HepG2 (cell line): ENCODE measurements at regions not wholly inside any gene's neighbourhood (a gene's known extent, or its start where the extent isn't known, plus 50 kb on each side); places are given as distances from the start of the nearest gene placed in this dataset.

ENCODE experiments used
- ATAC-seq: fragments of 200-7000 bp; cut with Tn5 transposase; 3 replicates; pipeline ENCODE4 v1.9.1; 2020; ENCODE audit warnings: mild to moderate bottlenecking, moderate library complexity
- BruUV-seq: library from RNA; stranded (reverse); fragments of 400-500 nt; replicated peaks from 2 replicates; lab custom pipeline; 2021; lab: Mats Ljungman, UMichigan
- CTCF ChIA-PET: fragments of 300-600 bp; formaldehyde crosslinking; extraction: SDS; loops from one replicate; lab custom pipeline; 2021; ENCODE audit warnings: low total read pairs, inconsistent platforms, low intra/inter-chr PET ratio; lab: Yijun Ruan, JAX
- POLR2A ChIA-PET: fragments of 350-600 bp; sonication (Branson Sonifier 250); formaldehyde crosslinking; loops from one replicate; lab custom pipeline; 2020; ENCODE audit warnings: antibody characterized with exemption, inconsistent platforms; lab: Yijun Ruan, JAX
- DNase-seq: peaks from one replicate; pipeline ENCODE4 v3.0.0-alpha.2; 2015; ENCODE audit warnings: low spot score
- FAIRE-seq: peaks from 3 replicates; lab custom pipeline; 2011; peaks lifted over from hg19 to GRCh38; lab: Jason Lieb, UNC
- H2AFZ ChIP-seq: one replicate; pipeline ENCODE4 v1.6.1; 2011; ENCODE audit warnings: low read length, inconsistent platforms
- H3K27ac ChIP-seq: fragments of 300-600 bp; 3 replicates; pipeline ENCODE4 v1.8.0; 2011; ENCODE audit warnings: mixed run types, mild to moderate bottlenecking, mixed read lengths, low read length, inconsistent platforms; ENCODE audit not compliant: insufficient read depth; ENCODE audit errors: extremely low read length
- H3K27me3 ChIP-seq, 2 experiments: fragments of 200-600 bp in 1 of 2; 2 replicates in 1 of 2; 3 replicates in 1 of 2; pipeline versions ENCODE4 v1.6.0 to v1.8.0; 2011; ENCODE audit warnings: low read length in 2 of 2, mild to moderate bottlenecking in 2 of 2, moderate library complexity in 2 of 2, inconsistent platforms in 1 of 2; ENCODE audit not compliant: insufficient read depth in 2 of 2, control insufficient read depth in 1 of 2
- H3K36me3 ChIP-seq, 2 experiments: fragments of 200-600 bp in 1 of 2; replicated peaks in 1 of 2; 2 replicates in 1 of 2; 3 replicates in 1 of 2; pipeline versions ENCODE4 v1.5.1 to v1.8.0; 2011; ENCODE audit warnings: low read length in 2 of 2, inconsistent platforms in 1 of 2; ENCODE audit not compliant: insufficient read depth in 2 of 2, control insufficient read depth in 1 of 2
- H3K4me1 ChIP-seq: 2 replicates; pipeline ENCODE4 v1.5.1; 2012; ENCODE audit warnings: low read length, inconsistent platforms; ENCODE audit not compliant: insufficient read depth
- H3K4me2 ChIP-seq: 2 replicates; pipeline ENCODE4 v1.6.0; 2011; ENCODE audit warnings: low read depth, low read length, inconsistent platforms
- H3K4me3 ChIP-seq, 3 experiments: fragments of 200-600 bp in 1 of 3; sonication (generic), shearing (Covaris generic) in 1 of 3; replicated peaks in 1 of 3; 2 replicates each; pipeline ENCODE4 v1.5.1; 2011 to 2016; ENCODE audit warnings: low read length in 3 of 3, inconsistent platforms in 2 of 3, low read depth in 2 of 3, mild to moderate bottlenecking in 2 of 3, control low read depth in 1 of 3, mixed read lengths in 1 of 3; ENCODE audit not compliant: insufficient read depth in 1 of 3
- H3K79me2 ChIP-seq: one replicate; pipeline ENCODE4 v1.6.1; 2011; ENCODE audit warnings: low read length, inconsistent platforms; ENCODE audit not compliant: insufficient read depth
- H3K9ac ChIP-seq: 2 replicates; pipeline ENCODE4 v1.6.0; 2011; ENCODE audit warnings: mild to moderate bottlenecking, low read depth, low read length, inconsistent platforms; ENCODE audit not compliant: insufficient read depth
- H3K9me3 ChIP-seq: 2 replicates; pipeline ENCODE4 v1.5.1; 2012; ENCODE audit warnings: mild to moderate bottlenecking, low read length
- H4K20me1 ChIP-seq: 2 replicates; pipeline ENCODE4 v1.6.0; 2011; ENCODE audit warnings: inconsistent platforms, mild to moderate bottlenecking, low read length, moderate library complexity; ENCODE audit not compliant: insufficient read depth
- ATM ChIP-seq: fragments of 450-650 bp; IDR thresholded peaks from 2 replicates; pipeline ENCODE4 v1.7.1; 2017; ENCODE audit warnings: mild to moderate bottlenecking, borderline replicate concordance
- CAMTA2 ChIP-seq: sonication (generic); formaldehyde crosslinking; IDR thresholded peaks from 2 replicates; pipeline ENCODE4 v1.4.0; 2020; ENCODE audit warnings: mild to moderate bottlenecking, missing genetic modification reagents, borderline replicate concordance
- NBN ChIP-seq: fragments of 450-650 bp; conservative IDR thresholded peaks from 2 replicates; pipeline ENCODE4 v1.6.1; 2017
- PHF21A ChIP-seq: sonication (generic); formaldehyde crosslinking; IDR thresholded peaks from 2 replicates; pipeline ENCODE4 v1.5.0; 2020; ENCODE audit warnings: mild to moderate bottlenecking, missing genetic modification reagents
- RFXANK ChIP-seq: IDR thresholded peaks from 2 replicates; pipeline ENCODE4 v1.6.1; 2016
- SNRNP70 ChIP-seq: fragments of 200-400 bp; formaldehyde crosslinking; IDR thresholded peaks from 2 replicates; pipeline ENCODE4 v1.6.1; 2017; ENCODE audit warnings: mild to moderate bottlenecking, low read depth, low read length, moderate library complexity
- STAG1 ChIP-seq: sonication (generic); formaldehyde crosslinking; IDR thresholded peaks from 2 replicates; pipeline ENCODE4 v1.4.0; 2020; ENCODE audit warnings: missing genetic modification reagents
- WIZ ChIP-seq: sonication (generic); formaldehyde crosslinking; IDR thresholded peaks from 2 replicates; pipeline ENCODE4 v1.5.1; 2020; ENCODE audit warnings: mild to moderate bottlenecking, missing genetic modification reagents
- ZFP37 ChIP-seq: sonication (generic); formaldehyde crosslinking; IDR thresholded peaks from 2 replicates; pipeline ENCODE4 v1.4.0; 2020; ENCODE audit warnings: missing genetic modification reagents, borderline replicate concordance
- ZNF430 ChIP-seq: sonication (generic); formaldehyde crosslinking; IDR thresholded peaks from 2 replicates; pipeline ENCODE4 v1.9.0; 2021; ENCODE audit warnings: mild to moderate bottlenecking, missing genetic modification reagents
- WGBS: methylation state at CpG from one replicate; pipeline ENCODE4 v1.1.6; 2017; ENCODE audit warnings: low lambda C conversion rate; 5-methylcytosine and 5-hydroxymethylcytosine counted together
- in situ Hi-C: cut with HindIII; loops from 2 replicates; pipeline ENCODE4 v1.10.0; 2017; ENCODE audit warnings: low pct_unique_long_range_greater_than_20kb; ENCODE audit not compliant: extremely low pct_ligation_motif_present
- intact Hi-C: fragments of 100-400 bp; cut with micrococcal nuclease; formaldehyde crosslinking; loops from one replicate; pipeline ENCODE4 v1.10.0; 2022; ENCODE audit not compliant: unreplicated experiment
- TF ChIP-seq, protein P1 (sequence below): sonication (generic); formaldehyde crosslinking; IDR thresholded peaks from 2 replicates; pipeline ENCODE4 v1.8.0; 2023; ENCODE audit warnings: mild to moderate bottlenecking, missing genetic modification reagents

DNA sequence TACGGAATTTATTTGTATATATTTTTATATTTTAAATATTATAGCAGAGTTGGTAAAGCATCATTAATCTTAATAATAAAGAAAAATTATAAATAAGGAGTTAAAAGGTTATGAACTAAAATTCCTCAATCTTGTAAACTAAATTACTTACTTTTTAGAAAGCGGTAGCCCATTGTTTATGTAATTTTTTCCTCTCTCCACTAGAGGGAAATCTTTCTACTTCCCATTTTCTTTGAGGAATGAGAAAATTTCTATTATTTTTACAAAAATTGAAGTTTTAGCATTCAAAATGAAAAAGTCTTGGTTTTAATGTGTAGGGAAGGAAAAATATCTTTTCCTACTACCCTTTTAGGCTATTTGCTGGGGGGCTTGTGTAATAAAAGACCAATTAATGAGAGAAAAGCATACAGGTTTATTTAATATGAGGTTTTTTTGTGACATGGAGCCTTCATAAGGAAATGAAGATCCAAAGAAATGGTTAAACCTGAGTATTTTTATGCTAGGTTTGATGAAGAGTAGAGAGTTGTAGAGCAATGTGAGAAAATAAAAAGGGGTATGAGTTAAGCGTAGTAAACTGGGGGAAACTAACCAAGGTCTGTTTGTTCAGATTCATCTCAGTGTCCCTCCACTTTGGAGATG lies 68.7 kb upstream of the ADAD1 start:
- no peaks in the 10 kb centered on the region for H3K4me1 ChIP-seq
- H3K9ac ChIP-seq: no peak overlapping the region
- FAIRE-seq (no peak), ATAC-seq (no peak), DNase-seq (peak; percentile 11)
- no peak overlapping the region for H3K27ac ChIP-seq
- no peak overlapping the region for H3K4me3 ChIP-seq
- ChIA-PET CTCF (interaction anchor here (2.4 kb wide), 1 partner anchor 267 kb away, joined by 15 read pairs; no protein-coding TSS in a partner anchor), POLR2A (no interaction called here)
- no peak overlapping the region for H2AFZ ChIP-seq
- in situ Hi-C loops: loop anchor here (25.0 kb wide), 1 partner anchor 277 kb away; no protein-coding TSS in a partner anchor
- H4K20me1 ChIP-seq: no peaks in the 10 kb centered on the region
- WGBS: 97% methylated on average over 3 of the region's 3 CpGs
- H3K27me3 ChIP-seq: no peaks in the 10 kb centered on the region
- H3K4me2 ChIP-seq: no peak overlapping the region
- intact Hi-C loops: loop anchor here (1.0 kb wide), 1 partner anchor 267 kb away; no protein-coding TSS in a partner anchor
- no TSS peak for BruUV-seq
- H3K36me3 ChIP-seq: peaks cover 2 to 4% of the 10 kb centered on the region in 2 experiments; a peak in 2 of 5 replicates
- TF ChIP-seq STAG1 (CRISPR knock-in tag) (peak; percentile 30; the same call in 1 of the 2 replicates), ZFP37 (CRISPR knock-in tag) (no peak)
- H3K9me3 ChIP-seq: no peaks in the 10 kb centered on the region
- H3K79me2 ChIP-seq: no peaks in the 10 kb centered on the region

DNA sequence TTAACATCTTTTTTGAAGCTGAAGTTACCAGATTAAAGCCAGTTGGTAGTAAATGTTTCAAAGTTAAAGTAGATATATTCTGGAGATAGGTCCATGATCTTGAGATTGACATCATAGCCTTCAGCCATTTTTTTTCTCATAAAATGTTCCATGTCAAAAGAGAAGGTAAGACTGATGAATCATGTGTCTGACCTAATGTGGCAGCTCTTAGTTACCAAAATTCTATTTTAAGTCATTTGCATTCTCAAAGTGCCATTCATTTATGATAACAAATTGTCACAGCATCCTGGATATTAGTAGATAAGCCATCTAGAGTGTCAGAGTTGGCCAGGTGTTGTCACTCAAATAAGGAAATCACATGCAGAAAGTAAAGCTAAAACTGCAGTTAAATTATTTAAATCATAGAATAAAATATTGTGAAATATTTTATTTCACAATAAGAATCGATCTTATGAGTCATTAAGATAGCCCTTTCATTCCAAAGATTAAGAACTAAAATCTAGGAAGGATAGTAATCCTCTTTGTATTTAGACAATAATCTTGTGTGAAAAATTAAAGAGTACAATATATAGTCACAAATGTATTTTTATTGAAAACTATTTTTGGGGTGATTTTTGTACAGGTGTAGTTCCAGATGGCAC lies 65.7 kb upstream of the ADAD1 start:
- intact Hi-C loops (no loop called here), in situ Hi-C loops (loop anchor here (25.0 kb wide), 1 partner anchor 274 kb away; no protein-coding TSS in a partner anchor)
- Histone ChIP-seq H3K9ac (no peak overlapping the region), H3K27ac (no peak overlapping the region), H2AFZ (no peak overlapping the region), H3K79me2 (no peaks in the 10 kb centered on the region), H3K4me1 (no peaks in the 10 kb centered on the region), H3K4me2 (no peak overlapping the region), H3K36me3 (peaks cover 2 to 7% of the 10 kb centered on the region in 2 experiments; a peak in 3 of 5 replicates), H3K9me3 (no peaks in the 10 kb centered on the region), H3K27me3 (no peaks in the 10 kb centered on the region), H4K20me1 (no peaks in the 10 kb centered on the region), H3K4me3 (no peak overlapping the region)
- BruUV-seq: no TSS peak
- FAIRE-seq (no peak), DNase-seq (no peak), ATAC-seq (no peak)
- POLR2A ChIA-PET: no interaction called here
- 98% methylated on average over 1 of the region's 1 CpG for WGBS
- CTCF ChIA-PET: no interaction called here
- TF ChIP-seq ZNF430: no peak
- TF ChIP-seq, protein P1, sequence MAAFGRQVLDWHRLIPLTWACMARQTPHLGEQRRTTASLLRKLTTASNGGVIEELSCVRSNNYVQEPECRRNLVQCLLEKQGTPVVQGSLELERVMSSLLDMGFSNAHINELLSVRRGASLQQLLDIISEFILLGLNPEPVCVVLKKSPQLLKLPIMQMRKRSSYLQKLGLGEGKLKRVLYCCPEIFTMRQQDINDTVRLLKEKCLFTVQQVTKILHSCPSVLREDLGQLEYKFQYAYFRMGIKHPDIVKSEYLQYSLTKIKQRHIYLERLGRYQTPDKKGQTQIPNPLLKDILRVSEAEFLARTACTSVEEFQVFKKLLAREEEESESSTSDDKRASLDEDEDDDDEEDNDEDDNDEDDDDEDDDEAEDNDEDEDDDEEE (CRISPR knock-in tag): no peak
- no peak for TF ChIP-seq WIZ (CRISPR knock-in tag)
- TF ChIP-seq SNRNP70: no peak
- TF ChIP-seq RFXANK: no peak
- TF ChIP-seq NBN: no peak
- TF ChIP-seq CAMTA2 (CRISPR knock-in tag): no peak
- TF ChIP-seq PHF21A (CRISPR knock-in tag): no peak
- TF ChIP-seq ATM: no peak
